Fibroblast of pulmonary artery (primary cell): ENCODE measurements at regions not wholly inside any gene's neighbourhood (a gene's known extent, or its start where the extent isn't known, plus 50 kb on each side); places are given as distances from the start of the nearest gene placed in this dataset.

Experiments
- DNase-seq: peaks from one replicate; pipeline ENCODE4 v3.0.0-alpha.2; 2010; ENCODE audit warnings: low read depth
- H3K4me3 ChIP-seq: replicated peaks from 2 replicates; pipeline ENCODE4 v1.5.1; 2011; ENCODE audit warnings: low read depth, mild to moderate bottlenecking, control low read depth, low read length, moderate library complexity
- TF ChIP-seq, protein P1 (sequence below): IDR thresholded peaks from 2 replicates; pipeline ENCODE4 v1.5.1; 2011; ENCODE audit warnings: mild to moderate bottlenecking, control low read depth, low read length, inconsistent platforms; ENCODE audit errors: missing control alignments

DNA sequence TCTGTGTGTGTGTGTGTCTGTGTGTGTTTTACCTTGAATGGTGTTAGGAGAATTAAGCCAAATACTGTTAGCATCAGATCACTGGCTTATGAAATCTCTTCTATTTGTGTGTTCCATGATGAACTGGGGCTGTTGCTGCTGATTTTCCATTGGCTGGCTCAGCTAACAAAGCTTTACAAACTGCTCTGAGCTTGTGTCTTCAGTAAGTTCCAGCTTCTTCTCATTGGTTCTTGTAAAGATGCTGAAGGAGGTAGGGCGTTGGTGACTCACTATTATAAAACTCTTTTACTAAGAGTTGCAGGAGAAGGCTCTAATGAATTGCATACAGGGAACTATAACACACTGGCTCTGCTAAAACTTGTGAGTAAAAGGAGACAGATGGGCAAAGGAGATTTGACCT, 136.4 kb upstream of the PRKCQ start:
- DNase-seq, result no peak
- no peak overlapping the region for H3K4me3 ChIP-seq
- TF ChIP-seq, protein P1, sequence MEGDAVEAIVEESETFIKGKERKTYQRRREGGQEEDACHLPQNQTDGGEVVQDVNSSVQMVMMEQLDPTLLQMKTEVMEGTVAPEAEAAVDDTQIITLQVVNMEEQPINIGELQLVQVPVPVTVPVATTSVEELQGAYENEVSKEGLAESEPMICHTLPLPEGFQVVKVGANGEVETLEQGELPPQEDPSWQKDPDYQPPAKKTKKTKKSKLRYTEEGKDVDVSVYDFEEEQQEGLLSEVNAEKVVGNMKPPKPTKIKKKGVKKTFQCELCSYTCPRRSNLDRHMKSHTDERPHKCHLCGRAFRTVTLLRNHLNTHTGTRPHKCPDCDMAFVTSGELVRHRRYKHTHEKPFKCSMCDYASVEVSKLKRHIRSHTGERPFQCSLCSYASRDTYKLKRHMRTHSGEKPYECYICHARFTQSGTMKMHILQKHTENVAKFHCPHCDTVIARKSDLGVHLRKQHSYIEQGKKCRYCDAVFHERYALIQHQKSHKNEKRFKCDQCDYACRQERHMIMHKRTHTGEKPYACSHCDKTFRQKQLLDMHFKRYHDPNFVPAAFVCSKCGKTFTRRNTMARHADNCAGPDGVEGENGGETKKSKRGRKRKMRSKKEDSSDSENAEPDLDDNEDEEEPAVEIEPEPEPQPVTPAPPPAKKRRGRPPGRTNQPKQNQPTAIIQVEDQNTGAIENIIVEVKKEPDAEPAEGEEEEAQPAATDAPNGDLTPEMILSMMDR, result no peak

DNA sequence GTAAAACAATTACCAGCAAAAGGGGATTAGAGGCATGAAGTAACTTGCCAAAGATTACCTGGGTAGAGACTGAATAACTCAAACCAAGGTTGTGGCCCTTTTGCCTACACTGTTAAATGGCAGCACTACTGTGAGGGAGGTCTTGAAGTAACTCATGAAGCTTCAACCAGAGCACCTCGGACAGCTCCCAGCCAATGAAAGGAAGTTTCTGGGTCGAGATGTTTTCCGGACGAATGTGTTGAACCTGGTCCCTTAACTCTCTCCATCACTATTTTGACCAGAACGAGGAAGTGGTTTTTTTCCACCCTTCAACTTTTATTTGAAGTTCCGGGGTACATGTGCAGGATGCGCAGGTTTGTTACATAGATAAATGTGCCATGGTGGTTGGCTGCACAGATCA, 133.6 kb upstream of the PRKCQ start:
- H3K4me3 ChIP-seq, result no peak overlapping the region
- TF ChIP-seq, protein P1, result no peak
- DNase-seq, result no peak

DNA sequence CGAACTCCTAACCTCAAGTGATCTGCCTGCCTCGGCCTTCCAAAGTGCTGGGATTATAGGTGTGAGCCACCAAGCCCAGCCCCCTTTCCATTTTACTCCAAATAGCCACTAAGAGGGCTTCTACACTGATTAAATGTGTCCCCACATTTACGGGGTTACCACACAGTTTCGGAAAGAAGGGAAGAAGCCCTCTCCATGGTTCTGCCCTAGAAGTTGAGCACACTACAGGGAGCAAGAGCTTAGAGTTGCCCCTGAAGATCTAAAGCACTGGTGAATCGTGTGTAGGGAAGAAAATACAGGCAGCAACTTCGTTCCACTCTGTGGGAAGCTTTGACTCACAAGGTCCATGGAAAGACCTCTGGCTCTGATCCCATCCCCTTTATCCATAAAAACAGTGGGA, 133.0 kb upstream of the PRKCQ start:
- TF ChIP-seq, protein P1, result no peak
- no peak overlapping the region for H3K4me3 ChIP-seq
- DNase-seq, result no peak

DNA sequence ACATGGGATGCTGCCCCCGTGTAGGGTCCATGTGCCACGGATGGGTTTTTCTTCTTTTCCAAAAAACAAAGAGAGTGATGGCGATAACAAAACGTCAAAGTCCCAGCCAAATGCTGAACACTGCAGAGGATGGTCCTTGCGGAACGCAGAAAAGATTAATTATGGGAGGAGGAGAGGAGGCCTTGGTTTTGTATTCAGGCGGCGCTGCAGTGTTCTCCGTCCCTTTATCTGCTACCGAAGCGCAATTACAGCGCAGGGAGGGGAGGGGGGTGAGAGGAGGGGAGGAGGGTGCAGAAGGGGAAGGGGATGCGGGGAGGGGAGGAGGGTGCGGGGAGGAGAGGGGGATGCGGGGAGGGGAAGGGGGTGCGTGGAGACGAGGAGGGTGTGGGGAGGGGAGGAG, 131.8 kb upstream of the PRKCQ start:
- TF ChIP-seq, protein P1, result no peak
- no peak overlapping the region for H3K4me3 ChIP-seq
- no peak for DNase-seq

DNA sequence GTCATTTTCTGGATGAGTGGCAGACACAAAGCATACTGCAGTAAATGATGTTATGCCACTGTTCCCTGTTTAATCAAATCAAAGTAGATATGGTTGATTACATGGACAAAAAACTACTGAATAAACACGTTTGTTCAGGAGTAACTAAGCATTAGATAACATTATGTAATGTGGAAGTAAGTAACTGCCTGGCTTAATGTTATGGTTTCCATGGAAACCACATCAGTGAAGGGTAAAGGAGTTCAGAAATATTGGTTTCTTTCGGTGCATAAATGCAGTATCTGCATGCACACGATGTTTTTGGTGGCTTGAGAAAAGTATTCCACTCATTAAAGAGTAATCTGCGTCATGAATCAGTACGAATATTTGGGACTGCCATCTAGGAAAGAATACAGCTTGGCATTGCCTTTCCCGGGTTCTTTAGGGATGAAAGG, 131.3 kb upstream of the PRKCQ start:
- H3K4me3 ChIP-seq, result no peak overlapping the region
- TF ChIP-seq, protein P1, result no peak
- no peak for DNase-seq

DNA sequence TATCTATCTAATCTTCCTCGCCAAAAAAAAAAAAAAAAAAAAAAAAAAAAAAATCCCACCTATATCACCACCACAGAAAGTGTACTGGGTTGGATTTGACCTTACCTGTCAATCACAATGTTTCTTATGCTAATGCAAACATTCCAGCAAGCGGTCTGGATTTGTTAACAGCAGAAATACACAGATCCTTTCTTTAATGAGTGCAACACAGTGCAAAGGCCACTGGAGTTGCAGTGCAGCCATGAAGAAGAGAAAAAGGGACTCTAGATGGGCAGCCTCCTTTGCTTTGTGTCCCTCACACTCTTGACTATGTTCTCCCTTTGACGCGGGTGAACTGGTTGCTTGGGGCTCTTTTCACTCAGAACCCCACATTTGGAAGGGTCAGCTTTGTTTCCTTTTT, 127.3 kb upstream of the PRKCQ start:
- no peak overlapping the region for H3K4me3 ChIP-seq
- TF ChIP-seq, protein P1, result no peak
- DNase-seq, result no peak

DNA sequence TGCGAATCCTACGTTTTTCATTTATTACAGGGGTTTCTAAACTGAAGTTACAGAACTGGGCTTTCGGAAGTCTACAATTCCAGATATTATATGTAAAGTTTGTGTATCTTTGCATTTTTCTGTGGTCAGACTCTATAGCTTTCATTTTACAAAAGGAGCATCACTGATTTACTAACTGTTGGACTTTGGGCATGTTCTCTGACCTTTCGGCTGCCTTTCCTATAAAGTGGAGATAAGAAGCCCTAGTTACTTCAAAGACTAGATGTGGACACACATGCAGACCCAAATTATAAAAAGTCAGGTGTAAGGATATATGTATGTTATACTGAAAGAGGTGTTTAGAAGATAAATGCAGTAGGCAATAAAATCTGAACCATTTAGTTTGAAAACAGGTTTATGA, 126.6 kb upstream of the PRKCQ start:
- no peak overlapping the region for H3K4me3 ChIP-seq

More for the DNA sequence above, 126.6 kb upstream of the PRKCQ start:
- TF ChIP-seq, protein P1, result no peak
- DNase-seq, result no peak
